ENCODE measurements at regions not wholly inside any gene's neighbourhood (a gene's known extent, or its start where the extent isn't known, plus 50 kb on each side); places are given as distances from the start of the nearest gene placed in this dataset.

DNA sequence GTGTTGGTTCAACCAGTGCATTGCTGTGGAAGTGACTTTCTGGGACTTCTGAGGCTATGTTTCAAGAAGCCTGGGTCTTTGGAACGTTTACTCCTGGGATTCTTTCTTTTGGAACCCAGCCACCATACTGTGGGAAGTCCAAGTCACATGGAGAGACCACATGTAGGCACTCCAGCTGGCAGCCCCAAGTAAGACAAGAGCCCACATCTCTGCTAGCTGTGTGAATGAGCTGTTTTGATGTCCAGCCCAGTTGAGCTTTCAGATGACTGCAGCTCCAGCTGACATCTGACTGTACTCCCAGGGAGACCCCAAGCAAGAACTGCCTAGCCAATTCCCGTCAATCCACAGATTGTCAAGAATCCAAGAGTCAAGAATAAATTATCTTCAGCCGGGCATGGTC is 60.1 kb upstream of the SPATA31D4 start:
- no peak overlapping the region for H3K9ac ChIP-seq (ENCODE audit: control insufficient read depth, extremely low read depth, insufficient read depth, low read length)
- no peak for TF ChIP-seq EZH2 (IDR thresholded peaks at IDR 0.05; ENCODE audit: low read length)
- TF ChIP-seq, protein P1, sequence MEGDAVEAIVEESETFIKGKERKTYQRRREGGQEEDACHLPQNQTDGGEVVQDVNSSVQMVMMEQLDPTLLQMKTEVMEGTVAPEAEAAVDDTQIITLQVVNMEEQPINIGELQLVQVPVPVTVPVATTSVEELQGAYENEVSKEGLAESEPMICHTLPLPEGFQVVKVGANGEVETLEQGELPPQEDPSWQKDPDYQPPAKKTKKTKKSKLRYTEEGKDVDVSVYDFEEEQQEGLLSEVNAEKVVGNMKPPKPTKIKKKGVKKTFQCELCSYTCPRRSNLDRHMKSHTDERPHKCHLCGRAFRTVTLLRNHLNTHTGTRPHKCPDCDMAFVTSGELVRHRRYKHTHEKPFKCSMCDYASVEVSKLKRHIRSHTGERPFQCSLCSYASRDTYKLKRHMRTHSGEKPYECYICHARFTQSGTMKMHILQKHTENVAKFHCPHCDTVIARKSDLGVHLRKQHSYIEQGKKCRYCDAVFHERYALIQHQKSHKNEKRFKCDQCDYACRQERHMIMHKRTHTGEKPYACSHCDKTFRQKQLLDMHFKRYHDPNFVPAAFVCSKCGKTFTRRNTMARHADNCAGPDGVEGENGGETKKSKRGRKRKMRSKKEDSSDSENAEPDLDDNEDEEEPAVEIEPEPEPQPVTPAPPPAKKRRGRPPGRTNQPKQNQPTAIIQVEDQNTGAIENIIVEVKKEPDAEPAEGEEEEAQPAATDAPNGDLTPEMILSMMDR (optimal IDR thresholded peaks at IDR 0.05 in 1 of 3, IDR thresholded peaks at IDR 0.05 in 1 of 3, conservative IDR thresholded peaks at IDR 0.05 in 1 of 3; ENCODE audit: extremely low read depth in 1 of 3, insufficient read depth in 2 of 3, low read length in 3 of 3), result no peak
- H3K79me2 ChIP-seq (ENCODE audit: control insufficient read depth, insufficient read depth, low read length), result no peaks in the 10 kb centered on the region
- H3K4me1 ChIP-seq (ENCODE audit: control insufficient read depth, extremely low read depth, insufficient read depth, low read length), result peaks cover 5% of the 10 kb centered on the region
- no peaks in the 10 kb centered on the region for H4K20me1 ChIP-seq (ENCODE audit: control insufficient read depth, extremely low read depth, insufficient read depth, low read length)
- no peaks in the 10 kb centered on the region for H3K36me3 ChIP-seq (ENCODE audit: control insufficient read depth in 2 of 2, extremely low read depth in 1 of 2, insufficient read depth in 2 of 2, low read length in 2 of 2)
- H3K4me2 ChIP-seq (ENCODE audit: control insufficient read depth, extremely low read depth, insufficient read depth, low read depth, low read length), result no peak overlapping the region
- H3K27me3 ChIP-seq (ENCODE audit: control insufficient read depth, extremely low read depth, insufficient read depth, low read length), result no peaks in the 10 kb centered on the region
- H3K9me1 ChIP-seq (ENCODE audit: control insufficient read depth, extremely low read depth, insufficient read depth, low read length), result no peaks in the 10 kb centered on the region
- DNase-seq (ENCODE audit: low read depth, low spot score) (no peak), FAIRE-seq (no peak)
- no peak overlapping the region for H3K4me3 ChIP-seq (ENCODE audit: control insufficient read depth in 2 of 3, extremely low read depth in 1 of 3, insufficient read depth in 2 of 3, low read depth in 1 of 3, low read length in 3 of 3)
- H3K9me3 ChIP-seq (ENCODE audit: control insufficient read depth, low read depth, low read length), result no peaks in the 10 kb centered on the region
- H2AFZ ChIP-seq (ENCODE audit: control insufficient read depth, low read length), result no peak overlapping the region
- dilution Hi-C loops (cut with MboI; ENCODE audit: extremely low pct_ligation_motif_present, low sequenced_read_pairs), result no loop called here
- no peak overlapping the region for H3K27ac ChIP-seq (ENCODE audit: control insufficient read depth, insufficient read depth, low read length)

DNA sequence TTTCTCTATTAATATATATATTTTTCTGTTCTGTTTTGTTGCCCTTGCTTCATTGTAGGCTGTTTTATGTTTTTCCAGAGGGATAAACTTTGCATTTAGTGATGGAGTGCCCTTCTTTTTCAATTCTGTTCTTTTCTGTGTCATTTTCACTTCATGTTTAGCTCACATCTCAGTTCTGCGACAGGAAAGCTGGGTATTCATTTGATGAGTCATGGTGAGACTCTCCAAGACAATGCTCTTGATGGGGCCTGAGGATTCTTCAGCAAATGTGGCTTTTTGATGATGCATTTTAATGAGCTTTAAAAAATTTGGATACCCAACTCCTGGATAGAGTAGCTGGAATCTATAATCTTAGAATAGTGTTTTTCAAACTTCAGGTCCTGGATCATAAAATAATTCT is 56.5 kb upstream of the SPATA31D4 start:
- Histone ChIP-seq H3K4me1 (ENCODE audit: control insufficient read depth, extremely low read depth, insufficient read depth, low read length) (peaks cover 5% of the 10 kb centered on the region), H3K9me3 (ENCODE audit: control insufficient read depth, low read depth, low read length) (no peaks in the 10 kb centered on the region), H4K20me1 (ENCODE audit: control insufficient read depth, extremely low read depth, insufficient read depth, low read length) (no peaks in the 10 kb centered on the region), H3K9me1 (ENCODE audit: control insufficient read depth, extremely low read depth, insufficient read depth, low read length) (no peaks in the 10 kb centered on the region), H3K79me2 (ENCODE audit: control insufficient read depth, insufficient read depth, low read length) (no peaks in the 10 kb centered on the region), H3K27ac (ENCODE audit: control insufficient read depth, insufficient read depth, low read length) (no peak overlapping the region), H3K9ac (ENCODE audit: control insufficient read depth, extremely low read depth, insufficient read depth, low read length) (no peak overlapping the region), H2AFZ (ENCODE audit: control insufficient read depth, low read length) (no peak overlapping the region), H3K4me3 (ENCODE audit: control insufficient read depth in 2 of 3, extremely low read depth in 1 of 3, insufficient read depth in 2 of 3, low read depth in 1 of 3, low read length in 3 of 3) (no peak overlapping the region), H3K4me2 (ENCODE audit: control insufficient read depth, extremely low read depth, insufficient read depth, low read depth, low read length) (no peak overlapping the region), H3K27me3 (ENCODE audit: control insufficient read depth, extremely low read depth, insufficient read depth, low read length) (no peaks in the 10 kb centered on the region), H3K36me3 (ENCODE audit: control insufficient read depth in 2 of 2, extremely low read depth in 1 of 2, insufficient read depth in 2 of 2, low read length in 2 of 2) (no peaks in the 10 kb centered on the region)
- no peak for DNase-seq (ENCODE audit: low read depth, low spot score)
- dilution Hi-C loops (cut with MboI; ENCODE audit: extremely low pct_ligation_motif_present, low sequenced_read_pairs), result no loop called here
- TF ChIP-seq, protein P1 (optimal IDR thresholded peaks at IDR 0.05 in 1 of 3, IDR thresholded peaks at IDR 0.05 in 1 of 3, conservative IDR thresholded peaks at IDR 0.05 in 1 of 3; ENCODE audit: extremely low read depth in 1 of 3, insufficient read depth in 2 of 3, low read length in 3 of 3), result no peak
- TF ChIP-seq EZH2 (IDR thresholded peaks at IDR 0.05; ENCODE audit: low read length), result no peak
- FAIRE-seq, result peak; percentile 75
